ENCODE measurements at regions not wholly inside any gene's neighbourhood (a gene's known extent, or its start where the extent isn't known, plus 50 kb on each side); places are given as distances from the start of the nearest gene placed in this dataset.

DNA sequence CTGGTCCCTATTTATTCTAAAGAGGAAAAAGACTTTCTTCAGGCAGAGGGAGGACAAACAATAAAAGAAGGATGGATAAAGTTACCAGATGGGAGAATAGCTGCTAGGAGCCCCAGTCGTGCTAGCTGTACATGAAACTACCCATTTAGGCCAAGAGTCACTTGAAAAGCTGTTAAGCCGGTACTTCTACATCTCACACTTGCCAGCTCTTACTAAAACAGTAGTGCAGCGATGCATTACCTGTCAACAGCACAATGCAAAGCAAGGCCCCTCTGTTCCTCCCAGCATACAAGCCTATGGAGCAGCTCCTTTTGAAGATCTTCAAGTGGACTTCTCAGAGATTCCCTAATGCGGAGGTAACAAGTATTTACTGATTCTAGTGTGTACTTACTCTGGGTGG is 1138.8 kb downstream of the ARAP2 start:
- no peak for TF ChIP-seq CTCF (IDR thresholded peaks at IDR 0.05; ENCODE audit: insufficient read depth, low read length, poor library complexity, severe bottlenecking)
- H3K27me3 ChIP-seq (replicated peaks; ENCODE audit: control insufficient read depth, insufficient read depth, low read length) = no peaks in the 10 kb centered on the region
- H3K36me3 ChIP-seq (ENCODE audit: control insufficient read depth, insufficient read depth, low read length) = no peaks in the 10 kb centered on the region
- no peak for DNase-seq (ENCODE audit: extremely low read depth, insufficient read length)
- no peak overlapping the region for H3K4me3 ChIP-seq (replicated peaks; ENCODE audit: low read depth, low read length)

DNA sequence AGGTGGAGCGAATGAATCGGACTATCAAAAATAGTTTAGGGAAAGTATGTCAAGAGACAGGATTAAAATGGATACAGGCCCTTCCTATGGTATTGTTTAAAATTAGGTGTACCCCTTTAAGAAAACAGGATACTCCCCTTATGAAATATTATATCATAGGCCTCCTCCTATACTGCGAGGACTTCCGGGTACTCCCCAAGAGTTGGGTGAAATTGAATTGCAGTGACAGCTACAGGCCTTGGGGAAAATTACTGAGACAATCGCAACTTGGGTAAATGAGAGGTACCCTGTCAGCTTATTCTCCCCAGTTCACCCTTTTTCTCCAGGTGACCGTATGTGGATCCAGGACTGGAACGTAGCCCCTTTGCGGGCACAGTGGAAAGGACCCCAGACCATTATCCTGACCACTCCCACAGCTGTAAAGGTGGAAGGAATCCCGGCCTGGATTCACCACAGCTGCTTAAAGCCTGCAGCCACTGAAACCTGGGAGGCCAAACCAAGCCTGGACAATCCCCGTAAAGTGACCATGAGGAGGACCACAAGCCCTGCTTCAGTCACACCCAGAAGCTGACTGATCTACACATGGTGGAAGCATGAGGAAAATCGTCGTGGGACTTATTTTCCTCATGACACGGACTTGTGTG is 1138.1 kb downstream of the ARAP2 start:
- H3K27me3 ChIP-seq (replicated peaks; ENCODE audit: control insufficient read depth, insufficient read depth, low read length) = no peaks in the 10 kb centered on the region
- no peaks in the 10 kb centered on the region for H3K36me3 ChIP-seq (ENCODE audit: control insufficient read depth, insufficient read depth, low read length)
- H3K4me3 ChIP-seq (replicated peaks; ENCODE audit: low read depth, low read length) = no peak overlapping the region
- no peak for DNase-seq (ENCODE audit: extremely low read depth, insufficient read length)
- TF ChIP-seq CTCF (IDR thresholded peaks at IDR 0.05; ENCODE audit: insufficient read depth, low read length, poor library complexity, severe bottlenecking) = no peak

- H3K27me3 ChIP-seq (replicated peaks; ENCODE audit: control insufficient read depth, insufficient read depth, low read length) = no peaks in the 10 kb centered on the region
- H3K36me3 ChIP-seq (ENCODE audit: control insufficient read depth, insufficient read depth, low read length) = no peaks in the 10 kb centered on the region
- no peak for DNase-seq (ENCODE audit: extremely low read depth, insufficient read length)
- no peak for TF ChIP-seq CTCF (IDR thresholded peaks at IDR 0.05; ENCODE audit: insufficient read depth, low read length, poor library complexity, severe bottlenecking)
- H3K4me3 ChIP-seq (replicated peaks; ENCODE audit: low read depth, low read length) = no peak overlapping the region
These were observed 1120.2 kb downstream of the ARAP2 start for GRCh38 chr4:35124106-35124505.

DNA sequence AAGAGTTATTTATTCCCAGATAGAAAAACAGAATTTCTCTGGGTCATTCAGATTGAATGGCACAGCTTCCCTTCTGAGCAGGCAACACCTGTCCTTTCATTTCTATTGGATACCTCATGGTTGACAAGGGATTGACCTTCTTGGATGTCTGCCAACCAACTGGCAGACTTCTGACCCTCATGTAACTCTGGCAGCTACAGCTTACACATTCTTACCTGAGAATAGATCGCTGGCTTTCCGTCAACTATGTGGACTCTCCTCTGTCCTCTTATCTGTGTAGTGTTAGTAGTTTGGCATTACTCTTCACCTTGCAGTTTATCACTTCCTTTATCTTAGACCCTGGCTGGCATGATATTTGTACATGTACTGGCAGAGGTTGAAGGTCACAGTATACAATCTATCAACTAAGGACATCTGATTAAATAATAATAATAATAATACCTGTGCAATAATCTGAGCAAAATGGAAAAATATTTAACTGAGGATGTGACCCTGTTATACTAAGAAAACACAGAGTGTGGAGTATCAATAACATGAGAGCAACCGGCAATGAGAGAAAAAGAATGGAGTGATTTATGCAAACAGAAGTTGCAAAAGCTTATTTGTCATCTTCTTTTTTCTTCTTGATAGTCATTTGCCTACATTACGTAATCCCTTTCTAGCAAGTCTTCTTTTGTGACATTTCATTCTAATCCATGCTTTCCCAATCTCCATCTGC is 1118.2 kb downstream of the ARAP2 start:
- TF ChIP-seq CTCF (IDR thresholded peaks at IDR 0.05; ENCODE audit: insufficient read depth, low read length, poor library complexity, severe bottlenecking) = no peak
- Histone ChIP-seq H3K36me3 (ENCODE audit: control insufficient read depth, insufficient read depth, low read length) (no peaks in the 10 kb centered on the region), H3K27me3 (replicated peaks; ENCODE audit: control insufficient read depth, insufficient read depth, low read length) (no peaks in the 10 kb centered on the region), H3K4me3 (replicated peaks; ENCODE audit: low read depth, low read length) (no peak overlapping the region)
- no peak for DNase-seq (ENCODE audit: extremely low read depth, insufficient read length)

DNA sequence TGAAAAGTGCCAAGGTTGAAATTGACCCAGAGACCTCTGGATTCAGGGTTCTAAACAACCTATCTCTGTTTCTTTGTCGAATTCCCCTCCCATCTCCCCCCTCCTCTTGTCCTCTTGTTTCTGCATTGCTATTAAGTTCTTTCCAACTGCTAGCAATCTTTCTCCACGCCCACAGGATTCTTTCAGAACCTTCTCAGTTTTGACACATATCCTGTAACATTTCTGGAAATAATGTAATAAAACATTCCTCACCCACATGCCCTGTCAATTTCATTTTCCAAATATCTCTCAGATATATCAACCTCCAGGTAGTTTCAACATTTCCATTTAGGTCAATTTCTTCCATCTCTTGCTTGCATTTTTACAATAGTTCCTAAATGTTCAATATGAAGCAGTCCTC is 1105.9 kb downstream of the ARAP2 start:
- Histone ChIP-seq H3K36me3 (ENCODE audit: control insufficient read depth, insufficient read depth, low read length) (no peaks in the 10 kb centered on the region), H3K27me3 (replicated peaks; ENCODE audit: control insufficient read depth, insufficient read depth, low read length) (no peaks in the 10 kb centered on the region), H3K4me3 (replicated peaks; ENCODE audit: low read depth, low read length) (no peak overlapping the region)
- no peak for TF ChIP-seq CTCF (IDR thresholded peaks at IDR 0.05; ENCODE audit: insufficient read depth, low read length, poor library complexity, severe bottlenecking)
- DNase-seq (ENCODE audit: extremely low read depth, insufficient read length) = no peak
